ENCODE measurements at regions not wholly inside any gene's neighbourhood (a gene's known extent, or its start where the extent isn't known, plus 50 kb on each side); places are given as distances from the start of the nearest gene placed in this dataset.

DNA sequence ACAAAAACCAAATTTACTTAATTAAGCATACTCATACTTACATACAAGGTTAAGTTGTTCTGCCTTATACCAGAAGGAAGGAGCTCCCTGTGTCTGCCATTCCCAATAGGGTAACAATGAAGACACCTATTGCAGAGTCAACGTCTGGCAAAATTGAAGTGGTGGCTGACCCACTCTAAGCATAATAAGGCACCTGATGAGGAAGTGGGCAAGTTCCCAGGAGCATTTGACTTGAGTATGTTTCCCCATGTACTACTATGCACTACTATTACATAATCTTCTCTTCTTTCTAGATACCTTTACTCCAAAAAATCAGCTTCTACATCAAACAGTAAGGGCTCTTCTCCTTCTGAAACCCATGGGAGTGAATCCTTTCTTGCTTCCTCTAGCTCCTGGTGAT, 591.5 kb downstream of the PPARGC1A start:
- Histone ChIP-seq H2BK5ac (ENCODE audit: low read depth, low read length, poor library complexity, severe bottlenecking) (no peak overlapping the region), H2BK20ac (ENCODE audit: low read depth, low read length) (no peak overlapping the region), H4K8ac (ENCODE audit: low read depth in 2 of 2, low read length in 2 of 2) (no peak overlapping the region), H2BK15ac (ENCODE audit: low read depth, low read length) (no peak overlapping the region), H2AK9ac (replicated peaks; ENCODE audit: low read depth, low read length, poor library complexity) (no peak overlapping the region), H3K27me3 (ENCODE audit: control insufficient read depth, insufficient read depth, low read length) (no peaks in the 10 kb centered on the region), H2AK5ac (ENCODE audit: low read depth, low read length) (no peak overlapping the region), H4K5ac (ENCODE audit: low read depth, low read length) (no peak overlapping the region), H2BK120ac (ENCODE audit: low read depth, low read length) (no peak overlapping the region), H3K4me1 (ENCODE audit: control insufficient read depth, insufficient read depth, low read length) (no peaks in the 10 kb centered on the region), H3K4me2 (ENCODE audit: low read depth, low read length) (no peak overlapping the region), H3K79me1 (ENCODE audit: low read depth in 1 of 2, low read length in 2 of 2) (no peaks in the 10 kb centered on the region), H3K23ac (ENCODE audit: low read depth, low read length) (no peak overlapping the region), H3K9me3 (ENCODE audit: control insufficient read depth, insufficient read depth, low read length) (no peaks in the 10 kb centered on the region), H3K4me3 (ENCODE audit: insufficient read depth, low read depth, low read length) (no peak overlapping the region), H3K4ac (ENCODE audit: low read depth, low read length) (no peak overlapping the region), H3K14ac (replicated peaks; ENCODE audit: low read depth, low read length) (no peak overlapping the region), H3K18ac (ENCODE audit: low read depth, low read length) (no peak overlapping the region), H2AFZ (replicated peaks; ENCODE audit: low read length, poor library complexity) (no peak overlapping the region), H4K20me1 (ENCODE audit: insufficient read depth, low read length) (no peaks in the 10 kb centered on the region), H3K9ac (ENCODE audit: low read depth, low read length) (no peak overlapping the region), H3K27ac (ENCODE audit: insufficient read depth, low read length) (no peak overlapping the region), H3K56ac (ENCODE audit: extremely low read depth, insufficient read depth, low read length) (no peak overlapping the region), H3K9me1 (ENCODE audit: insufficient read depth, low read length) (no peaks in the 10 kb centered on the region), H3K36me3 (ENCODE audit: control insufficient read depth, insufficient read depth, low read length) (no peaks in the 10 kb centered on the region), H4K91ac (ENCODE audit: insufficient read depth, low read depth, low read length) (no peak overlapping the region)
- TF ChIP-seq CHD1 (IDR thresholded peaks at IDR 0.05; ENCODE audit: low read depth, low read length) = no peak
- no peak for TF ChIP-seq RCOR1 (IDR thresholded peaks at IDR 0.05; ENCODE audit: insufficient replicate concordance, low read length)
- TF ChIP-seq FOS (IDR thresholded peaks at IDR 0.05; ENCODE audit: low read depth, low read length) = no peak
- TF ChIP-seq MAZ (IDR thresholded peaks at IDR 0.05; ENCODE audit: borderline replicate concordance, low read depth, low read length) = no peak
- TF ChIP-seq NFE2L2 (IDR thresholded peaks at IDR 0.05; ENCODE audit: low read depth, low read length) = no peak
- no TSS peak for BruUV-seq (replicated peaks)
- dilution Hi-C loops (cut with HindIII; ENCODE audit: low sequenced_read_pairs, unreplicated experiment) (no loop called here), intact Hi-C loops (cut with micrococcal nuclease) (no loop called here), in situ Hi-C loops (cut with MboI; ENCODE audit: low sequenced_read_pairs) (no loop called here)
- WGBS, 2 experiments (ENCODE audit: extremely low coverage in 2 of 2, insufficient read length in 1 of 2) = 20% methylated on average over 1 of the region's 1 CpG; no CpG with 5 or more reads in 1 of the 2 experiments
- ChIA-PET POLR2A (ENCODE audit: unreplicated experiment) (no interaction called here), CTCF (no interaction called here)
- ATAC-seq (ENCODE audit: low read depth) = no peak
- no peak for DNase-seq
